C4-2B (cell line): ENCODE measurements at regions not wholly inside any gene's neighbourhood (a gene's known extent, or its start where the extent isn't known, plus 50 kb on each side); places are given as distances from the start of the nearest gene placed in this dataset.

Experiments used
- H3K27ac ChIP-seq: fragments of 450-650 bp; 2 replicates; pipeline ENCODE4 v1.5.1; 2017
- CTCF ChIP-seq: fragments of 450-650 bp; conservative IDR thresholded peaks from 2 replicates; pipeline ENCODE4 v1.5.1; 2017; ENCODE audit warnings: mild to moderate bottlenecking
- ZFX ChIP-seq: fragments of 450-650 bp; IDR thresholded peaks from 2 replicates; pipeline ENCODE4 v1.6.1; 2017

- H3K27ac ChIP-seq = no peak overlapping the region
- TF ChIP-seq CTCF (no peak), ZFX (no peak)
Observed at GRCh38 chr2:129267559-129267958, 711.9 kb upstream of the RAB6C start.

GRCh38 chr2:129273266-129274037 is 706.0 kb upstream of the RAB6C start:
- no peak for TF ChIP-seq ZFX
- no peak for TF ChIP-seq CTCF

GRCh38 chr2:129274038-129274415 is 705.4 kb upstream of the RAB6C start:
- TF ChIP-seq ZFX (no peak), CTCF (no peak)
- H3K27ac ChIP-seq = no peak overlapping the region

More at GRCh38 chr2:129273266-129274037, 706.0 kb upstream of the RAB6C start:
- H3K27ac ChIP-seq = no peak overlapping the region

GRCh38 chr2:129274918-129275317 is 704.5 kb upstream of the RAB6C start:
- TF ChIP-seq CTCF = no peak
- TF ChIP-seq ZFX = no peak
- H3K27ac ChIP-seq = no peak overlapping the region

GRCh38 chr2:129275706-129276105 is 703.8 kb upstream of the RAB6C start:
- TF ChIP-seq ZFX (no peak), CTCF (no peak)

GRCh38 chr2:129276978-129277584 is 702.4 kb upstream of the RAB6C start:
- H3K27ac ChIP-seq = no peak overlapping the region
- TF ChIP-seq ZFX (no peak), CTCF (no peak)

More at GRCh38 chr2:129275706-129276105, 703.8 kb upstream of the RAB6C start:
- H3K27ac ChIP-seq = no peak overlapping the region

GRCh38 chr2:129277585-129277981 is 701.9 kb upstream of the RAB6C start:
- TF ChIP-seq ZFX = no peak
- no peak for TF ChIP-seq CTCF
- no peak overlapping the region for H3K27ac ChIP-seq
